GM18907 (cell line): ENCODE measurements at regions not wholly inside any gene's neighbourhood (a gene's known extent, or its start where the extent isn't known, plus 50 kb on each side); places are given as distances from the start of the nearest gene placed in this dataset.
"Not testable (repeated sequence)": the region's sequence is repeated elsewhere in the genome, so short reads cannot be mapped to it uniquely, and the experiment has no call there.

Experiments used
- ATAC-seq: cut with Tn5 transposase; IDR thresholded peaks from one replicate; pipeline ENCODE4 v1.9.1; 2021; ENCODE audit warnings: mild to moderate bottlenecking, moderate library complexity; ENCODE audit not compliant: unreplicated experiment

DNA sequence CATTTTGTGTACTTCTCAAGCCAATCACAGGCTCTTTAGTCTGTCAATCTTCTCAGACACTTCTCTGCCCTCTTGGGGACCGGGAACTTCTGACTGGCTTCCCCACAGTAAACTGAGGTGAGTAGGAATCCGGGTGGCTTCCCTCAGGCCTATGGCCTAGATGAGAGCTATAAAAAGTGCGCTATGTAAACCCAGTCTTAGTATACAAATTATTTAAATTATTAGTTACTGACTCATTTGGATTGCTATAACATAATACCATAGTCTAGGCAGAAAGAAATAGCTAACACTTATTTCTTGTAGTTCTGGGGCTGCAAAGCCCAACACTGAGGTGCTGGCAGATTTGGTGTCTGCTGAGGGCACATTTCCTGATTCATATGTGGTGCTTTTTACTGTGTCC, 109.2 kb upstream of the MCHR2 start:
- ATAC-seq, result no peak

DNA sequence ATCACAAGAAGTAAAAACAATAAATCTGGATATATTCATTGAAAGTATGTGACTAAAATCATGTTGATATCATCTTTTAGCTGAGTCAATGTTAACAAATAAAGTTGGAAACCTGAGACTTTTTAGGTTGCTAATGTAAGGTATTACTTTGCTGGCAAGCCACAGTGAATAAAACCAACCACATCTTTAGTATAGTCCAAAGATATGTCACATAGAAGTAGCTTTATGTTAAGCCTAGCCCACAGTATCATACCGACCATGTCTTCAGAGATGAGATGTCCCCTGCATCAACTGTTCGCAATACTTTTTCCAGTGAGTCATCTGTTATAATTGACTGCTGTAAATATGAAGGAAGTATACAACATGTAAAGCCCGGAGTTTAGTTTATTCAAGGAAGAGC, 107.6 kb upstream of the MCHR2 start:
- ATAC-seq, result no peak

- no peak for ATAC-seq
Observed at GRCh38 chr6:100100776-100101175, 106.8 kb upstream of the MCHR2 start.

GRCh38 chr6:100099189-100100074, 105.4 kb upstream of the MCHR2 start:
- no peak for ATAC-seq

- no peak for ATAC-seq
Observed at GRCh38 chr6:100096936-100097335, 102.9 kb upstream of the MCHR2 start.

- no peak for ATAC-seq
Observed at GRCh38 chr6:100096341-100096740, 102.3 kb upstream of the MCHR2 start.

DNA sequence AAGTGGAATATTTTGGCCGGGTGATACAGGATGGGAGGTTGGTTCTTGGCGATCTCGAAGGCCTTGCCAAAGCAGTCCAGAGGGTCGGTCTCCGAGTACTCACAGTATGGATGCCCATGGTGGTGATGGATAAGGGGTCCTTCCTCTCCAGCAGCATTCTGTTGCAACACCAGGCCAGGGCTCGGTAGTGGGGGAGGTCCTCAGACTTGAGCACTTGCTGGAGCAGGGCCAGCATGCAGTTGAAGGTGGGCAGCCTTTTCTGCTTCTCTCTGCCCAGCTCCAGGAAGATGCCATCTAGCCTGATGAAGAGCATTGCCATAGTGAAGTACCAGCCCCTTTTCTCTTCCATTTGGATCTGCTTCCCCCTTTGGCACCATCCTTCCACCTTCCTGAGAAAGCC, 99.4 kb upstream of the MCHR2 start:
- ATAC-seq, result no peak

DNA sequence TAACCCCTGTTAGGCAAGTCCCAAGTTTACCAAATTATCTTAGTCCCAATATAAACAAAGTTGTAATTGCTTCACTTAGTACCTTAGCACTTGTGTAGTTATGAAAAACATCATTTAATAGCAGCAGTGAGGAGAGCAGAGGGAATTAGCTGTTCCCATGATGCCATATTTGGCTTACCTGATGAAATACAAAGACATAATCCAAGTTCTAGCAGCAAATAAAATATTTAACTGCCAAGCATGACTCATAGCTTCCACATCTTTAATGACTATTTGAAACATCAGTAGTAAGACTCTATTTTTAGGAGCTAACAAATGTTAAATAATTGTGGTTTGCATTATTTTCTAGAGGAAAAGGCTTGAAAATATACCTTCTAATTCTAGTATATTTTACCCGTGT, 94.0 kb upstream of the MCHR2 start:
- ATAC-seq, result no peak

DNA sequence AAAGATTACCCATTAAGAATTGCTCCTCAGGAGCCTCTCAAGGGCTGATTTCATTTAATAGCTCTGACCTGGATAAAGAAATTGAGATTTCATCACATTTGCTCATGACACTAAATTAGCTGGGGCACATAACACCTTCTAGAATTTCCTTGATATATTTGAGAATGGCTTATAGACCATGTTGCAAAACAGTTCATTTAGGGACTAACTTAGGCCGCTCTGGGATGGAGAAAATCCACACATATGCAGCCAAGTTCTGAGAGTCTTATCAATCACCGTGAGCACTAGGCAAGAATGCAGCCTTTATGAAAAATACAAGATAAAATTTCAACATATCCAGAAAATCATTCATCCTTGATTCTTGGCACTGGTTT, 91.0 kb upstream of the MCHR2 start:
- no peak for ATAC-seq

DNA sequence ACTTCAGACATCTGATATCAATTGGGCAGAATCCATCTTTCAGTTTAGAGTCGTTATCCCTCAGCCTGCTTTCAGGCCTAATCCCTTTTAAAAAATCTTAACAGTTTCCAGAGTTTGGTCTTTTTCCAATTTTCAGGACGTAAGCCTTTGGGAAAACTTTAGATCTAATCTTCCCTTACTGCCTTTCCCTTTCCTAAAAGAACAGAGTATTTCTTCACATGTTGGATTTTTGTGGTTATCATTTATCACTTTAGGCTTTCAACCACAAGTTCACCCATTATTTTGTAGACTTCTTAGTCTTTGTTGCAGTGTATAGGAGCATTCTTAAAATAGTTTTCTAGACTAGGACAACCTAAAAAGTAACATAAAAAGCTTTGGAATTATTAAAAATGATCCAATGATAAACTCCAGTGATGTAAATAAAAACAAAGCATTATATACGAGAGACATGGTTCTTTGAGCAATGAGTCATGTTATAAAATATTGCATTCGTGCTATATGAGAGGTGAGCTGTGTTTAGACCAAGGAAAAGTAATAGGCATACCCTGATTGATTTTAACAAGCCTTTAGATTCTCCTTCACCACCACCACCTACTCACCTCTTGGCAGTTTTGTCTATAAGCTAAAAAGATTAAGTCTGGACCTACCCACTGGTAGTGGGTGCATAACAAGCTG, 90.4 kb upstream of the MCHR2 start:
- ATAC-seq, result no peak

DNA sequence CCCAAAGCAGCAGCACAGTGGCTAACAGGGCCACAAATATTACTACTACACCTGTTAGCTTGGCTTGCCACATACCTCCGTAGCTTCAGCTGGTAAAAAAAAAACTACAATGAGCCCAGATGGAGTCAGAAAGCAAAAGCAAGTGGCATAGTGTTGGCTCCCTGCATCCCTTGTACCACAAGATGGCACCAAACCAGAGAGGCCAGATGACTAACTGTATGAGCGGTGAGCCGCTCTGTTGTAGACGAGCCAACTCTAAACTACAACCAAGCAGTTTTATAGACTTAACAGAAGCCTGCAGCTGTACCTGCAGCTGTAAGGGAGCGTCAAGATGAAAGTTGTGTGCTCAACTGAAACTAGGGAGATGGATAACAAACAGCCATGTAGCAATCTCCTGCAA, 84.5 kb upstream of the MCHR2 start:
- ATAC-seq, result peak; percentile 64

DNA sequence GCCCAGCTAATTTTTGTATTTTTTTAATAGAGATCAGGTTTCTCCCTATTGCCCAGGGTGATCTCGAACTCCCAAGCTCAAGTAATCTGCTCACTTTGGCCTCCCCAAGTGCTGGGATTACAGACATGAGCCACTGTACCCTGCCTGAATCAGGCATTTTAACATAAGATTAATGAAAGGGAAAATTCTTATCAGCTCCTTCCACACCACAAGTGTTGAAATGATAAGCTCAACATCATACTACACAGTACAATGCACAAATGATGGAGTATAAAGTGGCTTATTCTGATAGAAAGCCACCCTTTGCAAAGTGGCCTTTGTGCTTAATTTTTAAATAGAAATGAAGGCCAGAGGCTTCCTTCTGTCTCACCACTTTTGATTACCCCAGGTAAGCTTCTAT, 71.3 kb upstream of the MCHR2 start:
- no peak for ATAC-seq

DNA sequence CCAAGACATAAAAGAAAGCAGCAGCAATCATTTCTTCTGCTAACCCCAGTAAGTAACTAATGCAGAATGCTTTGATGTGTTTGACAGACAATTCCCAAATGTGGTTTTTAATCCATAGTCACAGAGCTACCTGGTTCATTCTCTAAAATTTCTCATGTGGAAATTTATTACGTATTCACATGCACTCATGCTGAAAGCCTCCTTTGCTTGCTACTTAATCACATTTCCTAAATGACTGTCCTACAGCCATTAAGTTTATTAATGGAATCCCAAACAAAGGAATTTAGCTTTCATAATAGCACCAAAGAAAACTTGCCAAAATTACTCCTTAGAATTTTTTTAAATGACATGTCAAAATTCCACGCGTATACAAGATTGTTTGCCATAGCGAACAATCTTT, 68.6 kb upstream of the MCHR2 start:
- no peak for ATAC-seq

DNA sequence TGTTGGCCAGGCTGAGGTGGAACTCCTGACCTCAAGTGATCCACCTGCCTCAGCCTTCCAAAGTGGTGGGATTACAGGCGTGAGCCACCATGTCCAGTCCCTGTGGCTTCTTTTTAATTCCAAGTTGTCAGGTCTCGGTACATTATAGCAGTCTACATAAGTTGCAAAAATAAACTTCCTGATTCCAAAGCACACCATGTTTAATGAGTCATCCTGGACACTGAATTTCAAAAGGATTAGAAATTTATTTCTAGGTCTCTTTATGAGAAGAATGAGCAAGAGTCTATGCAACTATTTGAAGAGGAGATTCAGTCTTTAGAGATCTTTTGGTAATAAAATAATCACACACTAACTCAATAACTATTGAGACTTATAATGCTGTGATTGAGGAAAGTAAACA, 63.9 kb upstream of the MCHR2 start:
- no peak for ATAC-seq

GRCh38 chr6:100050550-100050949, 56.5 kb upstream of the MCHR2 start:
- ATAC-seq, result no peak

DNA sequence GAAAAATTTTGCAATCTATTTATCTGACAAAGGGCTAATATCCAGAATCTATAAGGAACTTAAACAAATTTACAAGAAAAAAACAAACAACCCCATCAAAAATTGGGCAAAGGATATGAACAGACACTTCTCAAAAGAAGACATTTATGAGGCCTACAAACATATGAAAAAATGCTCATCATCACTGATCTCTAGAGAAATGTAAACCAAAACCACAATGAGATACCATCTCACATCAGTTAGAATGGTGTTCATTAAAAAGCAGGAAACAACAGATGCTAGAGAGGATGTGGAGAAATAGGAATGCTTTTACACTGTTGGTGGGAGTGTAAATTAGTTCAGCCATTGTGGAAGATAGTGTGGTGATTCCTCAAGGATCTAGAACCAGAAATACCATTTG, 49.9 kb upstream of the MCHR2 start:
- ATAC-seq, result not testable (repeated sequence)
